ENCODE measurements at regions not wholly inside any gene's neighbourhood (a gene's known extent, or its start where the extent isn't known, plus 50 kb on each side); places are given as distances from the start of the nearest gene placed in this dataset.

GRCh38 chr1:219993554-219994433 lies 52.5 kb downstream of the EPRS1 start:
- H3K27me3 Mint-ChIP-seq: no peaks in the 10 kb centered on the region
- peaks cover 44% of the 10 kb centered on the region for H3K36me3 Mint-ChIP-seq (ENCODE audit: low read depth)
- H3K27ac Mint-ChIP-seq: peak overlapping the region; percentile 22
- no peak for DNase-seq
- H3K4me3 Mint-ChIP-seq: no peak overlapping the region
- no peaks in the 10 kb centered on the region for H3K9me3 Mint-ChIP-seq
- intact Hi-C loops (cut with micrococcal nuclease): loop anchor here (5.0 kb wide), 1 partner anchor 99 kb away; the partner anchor contains the start of gene IARS2
- H3K4me1 Mint-ChIP-seq: peaks cover 3% of the 10 kb centered on the region

DNA sequence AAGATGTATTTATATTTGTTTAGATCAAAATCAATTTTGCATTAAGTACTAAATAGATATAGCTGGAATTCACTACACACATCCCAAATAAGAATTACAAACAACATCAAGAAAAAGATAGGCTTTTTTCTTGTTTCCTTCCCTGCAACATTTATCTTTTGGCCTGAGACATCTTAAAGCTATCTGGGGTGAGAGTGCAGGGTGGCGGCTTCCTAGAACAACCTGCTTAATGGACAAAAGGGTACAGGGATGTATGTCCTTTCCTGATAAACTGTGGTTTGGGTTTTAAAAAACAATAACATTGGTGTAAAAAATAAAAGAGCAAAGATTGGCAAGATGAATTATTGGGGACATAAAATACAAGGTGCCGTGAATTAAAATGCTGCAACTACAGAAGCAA lies 54.4 kb downstream of the EPRS1 start:
- intact Hi-C loops (cut with micrococcal nuclease): loop anchor here (5.0 kb wide), 1 partner anchor 100 kb away; the partner anchor contains the start of gene IARS2
- H3K9me3 Mint-ChIP-seq: no peaks in the 10 kb centered on the region
- no peaks in the 10 kb centered on the region for H3K27me3 Mint-ChIP-seq
- peaks cover 3% of the 10 kb centered on the region for H3K4me1 Mint-ChIP-seq
- peaks cover 44% of the 10 kb centered on the region for H3K36me3 Mint-ChIP-seq (ENCODE audit: low read depth)
- H3K27ac Mint-ChIP-seq: no peak overlapping the region
- H3K4me3 Mint-ChIP-seq: no peak overlapping the region
- no peak for DNase-seq

GRCh38 chr1:219991511-219991810 lies 54.8 kb downstream of the EPRS1 start:
- intact Hi-C loops (cut with micrococcal nuclease): loop anchor here (5.0 kb wide), 1 partner anchor 101 kb away; the partner anchor contains the start of gene IARS2
- Mint-ChIP-seq H3K4me1 (peaks cover 3% of the 10 kb centered on the region), H3K9me3 (no peaks in the 10 kb centered on the region), H3K4me3 (no peak overlapping the region), H3K36me3 (ENCODE audit: low read depth) (peaks cover 42% of the 10 kb centered on the region), H3K27ac (no peak overlapping the region), H3K27me3 (no peaks in the 10 kb centered on the region)
- DNase-seq: no peak

GRCh38 chr1:219990782-219991510 lies 55.4 kb downstream of the EPRS1 start:
- H3K27ac Mint-ChIP-seq: no peak overlapping the region
- H3K27me3 Mint-ChIP-seq: no peaks in the 10 kb centered on the region
- H3K4me3 Mint-ChIP-seq: no peak overlapping the region
- no peak for DNase-seq
- intact Hi-C loops (cut with micrococcal nuclease): loop anchor here (5.0 kb wide), 1 partner anchor 101 kb away; the partner anchor contains the start of gene IARS2
- no peaks in the 10 kb centered on the region for H3K9me3 Mint-ChIP-seq
- H3K4me1 Mint-ChIP-seq: peaks cover 3% of the 10 kb centered on the region
- peaks cover 40% of the 10 kb centered on the region for H3K36me3 Mint-ChIP-seq (ENCODE audit: low read depth)

DNA sequence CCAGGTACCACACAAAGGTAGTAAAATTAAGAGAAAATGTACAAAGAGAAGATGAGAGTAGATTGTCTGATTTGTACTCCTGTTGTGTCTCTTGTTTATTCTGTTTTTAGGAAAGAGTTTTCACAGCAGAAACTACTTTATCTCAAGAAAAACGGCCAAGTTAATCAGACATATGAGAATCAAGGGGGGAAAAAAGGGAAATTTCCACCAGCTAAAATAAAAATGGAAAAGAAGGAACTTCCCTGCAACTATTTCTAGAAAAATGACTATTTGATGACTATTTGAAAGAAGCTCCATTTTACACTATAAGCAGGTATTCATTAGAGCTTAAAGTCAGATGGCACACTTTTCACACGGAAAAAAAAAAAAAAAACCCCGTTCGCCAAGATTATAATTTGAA lies 56.5 kb downstream of the EPRS1 start:
- no peak for DNase-seq
- no peaks in the 10 kb centered on the region for H3K9me3 Mint-ChIP-seq
- peaks cover 42% of the 10 kb centered on the region for H3K36me3 Mint-ChIP-seq (ENCODE audit: low read depth)
- intact Hi-C loops (cut with micrococcal nuclease): loop anchor here (5.0 kb wide), 1 partner anchor 103 kb away; the partner anchor contains the start of gene IARS2
- peaks cover 1% of the 10 kb centered on the region for H3K4me1 Mint-ChIP-seq
- H3K27ac Mint-ChIP-seq: no peak overlapping the region
- no peak overlapping the region for H3K4me3 Mint-ChIP-seq
- H3K27me3 Mint-ChIP-seq: no peaks in the 10 kb centered on the region

- H3K4me3 Mint-ChIP-seq: no peak overlapping the region
- no peak for DNase-seq
- H3K27me3 Mint-ChIP-seq: no peaks in the 10 kb centered on the region
- no peak overlapping the region for H3K27ac Mint-ChIP-seq
- H3K9me3 Mint-ChIP-seq: no peaks in the 10 kb centered on the region
- H3K4me1 Mint-ChIP-seq: peaks cover 1% of the 10 kb centered on the region
- H3K36me3 Mint-ChIP-seq (ENCODE audit: low read depth): peaks cover 44% of the 10 kb centered on the region
- intact Hi-C loops (cut with micrococcal nuclease): no loop called here
Measured at GRCh38 chr1:219988818-219989217, 57.5 kb downstream of the EPRS1 start.

- no peaks in the 10 kb centered on the region for H3K27me3 Mint-ChIP-seq
- DNase-seq: no peak
- H3K9me3 Mint-ChIP-seq: no peaks in the 10 kb centered on the region
- peaks cover 42% of the 10 kb centered on the region for H3K36me3 Mint-ChIP-seq (ENCODE audit: low read depth)
- peaks cover 1% of the 10 kb centered on the region for H3K4me1 Mint-ChIP-seq
- intact Hi-C loops (cut with micrococcal nuclease): no loop called here
- no peak overlapping the region for H3K27ac Mint-ChIP-seq
- H3K4me3 Mint-ChIP-seq: no peak overlapping the region
Measured at GRCh38 chr1:219988387-219988786, 57.9 kb downstream of the EPRS1 start.

DNA sequence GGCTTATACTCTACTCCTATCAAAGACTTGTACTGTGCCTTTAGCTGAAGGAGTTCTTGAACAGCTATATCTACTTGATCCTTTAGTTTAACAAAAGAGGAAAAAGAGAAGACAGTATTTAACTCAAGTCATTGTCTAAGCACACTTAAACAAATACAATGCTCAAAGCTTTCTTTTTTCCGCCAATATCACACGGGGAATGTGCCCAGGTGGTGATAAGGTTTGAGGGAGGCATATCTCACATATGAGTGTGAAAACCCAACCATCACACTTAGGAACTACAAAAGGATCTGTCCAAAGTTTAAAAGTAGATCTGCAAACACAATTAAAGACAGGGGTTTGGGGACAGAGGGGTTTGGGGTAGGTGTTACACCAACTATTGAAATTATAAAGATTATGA lies 59.0 kb upstream of the SLC30A10 start:
- H3K9me3 Mint-ChIP-seq: no peaks in the 10 kb centered on the region
- H3K4me3 Mint-ChIP-seq: no peak overlapping the region
- no peaks in the 10 kb centered on the region for H3K27me3 Mint-ChIP-seq
- peaks cover 40% of the 10 kb centered on the region for H3K36me3 Mint-ChIP-seq (ENCODE audit: low read depth)
- H3K27ac Mint-ChIP-seq: no peak overlapping the region
- DNase-seq: no peak
- intact Hi-C loops (cut with micrococcal nuclease): no loop called here
- peaks cover 1% of the 10 kb centered on the region for H3K4me1 Mint-ChIP-seq

DNA sequence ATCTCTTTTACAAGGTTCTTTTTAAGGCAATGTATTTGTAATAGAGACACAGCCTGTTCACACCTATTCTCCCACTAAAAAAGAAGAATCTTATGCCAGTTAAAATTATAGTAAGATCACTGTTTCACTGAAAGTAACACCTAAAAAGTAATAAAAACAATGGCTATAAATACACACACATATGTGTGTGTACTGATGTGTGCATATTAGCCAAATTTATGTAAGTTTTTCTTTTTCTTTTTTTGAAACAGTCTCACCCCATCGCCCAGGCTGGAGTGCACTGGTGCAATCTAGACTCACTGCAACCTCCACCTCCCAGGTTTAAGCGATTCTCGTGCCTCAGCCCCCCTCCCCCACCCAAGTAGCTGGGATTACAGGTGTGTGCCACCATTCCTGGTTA lies 56.8 kb upstream of the SLC30A10 start:
- H3K27ac Mint-ChIP-seq: no peak overlapping the region
- H3K36me3 Mint-ChIP-seq (ENCODE audit: low read depth): peaks cover 45% of the 10 kb centered on the region
- peaks cover 1% of the 10 kb centered on the region for H3K4me1 Mint-ChIP-seq
- intact Hi-C loops (cut with micrococcal nuclease): no loop called here
- H3K4me3 Mint-ChIP-seq: no peak overlapping the region
- DNase-seq: no peak
- no peaks in the 10 kb centered on the region for H3K27me3 Mint-ChIP-seq
- H3K9me3 Mint-ChIP-seq: no peaks in the 10 kb centered on the region

Data from activated CD4-positive, alpha-beta T cell treated with anti-CD3 and anti-CD28 coated beads, Interleukin-2, amount 10 ng/mL, durations not matched to agents 24 days and 14 days (primary cell).